NCI-H2107 treated with DMSO at 0.1 percent for 48 hours (cell line): ENCODE measurements at regions not wholly inside any gene's neighbourhood (a gene's known extent, or its start where the extent isn't known, plus 50 kb on each side); places are given as distances from the start of the nearest gene placed in this dataset.

Experiments used
- DNase-seq: peaks from one replicate; lab custom pipeline; 2025; ENCODE audit not compliant: unreplicated experiment; lab: John Stamatoyannopoulos, UW

DNA sequence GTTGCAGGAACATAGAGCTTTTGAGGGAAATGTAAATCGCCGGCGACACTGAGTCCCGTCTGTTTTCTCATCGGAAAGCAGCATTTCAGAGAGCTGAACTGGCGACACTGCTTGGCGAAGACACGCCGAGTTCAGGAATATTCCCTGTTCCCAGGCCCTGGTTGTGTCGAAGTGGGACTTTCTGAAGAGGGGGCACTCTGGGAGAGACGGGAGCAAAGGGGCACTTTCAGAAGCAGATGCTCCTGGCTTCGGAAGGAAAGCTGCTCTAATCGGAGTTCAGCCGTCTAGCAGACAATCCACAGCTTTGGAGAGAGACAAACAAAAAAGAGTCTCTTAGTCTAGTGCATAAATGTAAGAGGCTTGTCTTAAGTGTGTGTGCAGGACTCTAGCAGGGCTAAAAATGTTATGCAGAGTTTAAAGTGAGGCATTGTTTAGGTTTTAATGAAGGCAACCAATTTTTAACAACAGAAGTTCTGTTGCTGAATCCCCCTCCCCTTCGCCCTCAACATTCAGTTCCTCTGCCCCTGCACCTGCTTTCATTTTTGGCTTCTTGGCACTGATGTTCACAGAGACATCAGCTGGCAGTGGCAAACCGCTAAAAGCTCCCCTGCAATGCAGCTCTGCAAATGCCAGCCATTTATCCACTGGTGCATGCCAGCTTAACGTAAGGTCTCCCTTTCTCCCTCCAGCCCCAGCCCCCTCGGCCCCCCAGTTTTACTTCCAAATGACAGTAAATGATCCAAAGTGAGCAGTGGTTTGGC lies 289.5 kb upstream of the MPDZ start:
- DNase-seq, result peak; percentile 67

GRCh38 chr9:13568405-13568804 lies 288.9 kb upstream of the MPDZ start:
- peak; percentile 25 for DNase-seq

GRCh38 chr9:13567833-13568232 lies 288.3 kb upstream of the MPDZ start:
- DNase-seq, result no peak

DNA sequence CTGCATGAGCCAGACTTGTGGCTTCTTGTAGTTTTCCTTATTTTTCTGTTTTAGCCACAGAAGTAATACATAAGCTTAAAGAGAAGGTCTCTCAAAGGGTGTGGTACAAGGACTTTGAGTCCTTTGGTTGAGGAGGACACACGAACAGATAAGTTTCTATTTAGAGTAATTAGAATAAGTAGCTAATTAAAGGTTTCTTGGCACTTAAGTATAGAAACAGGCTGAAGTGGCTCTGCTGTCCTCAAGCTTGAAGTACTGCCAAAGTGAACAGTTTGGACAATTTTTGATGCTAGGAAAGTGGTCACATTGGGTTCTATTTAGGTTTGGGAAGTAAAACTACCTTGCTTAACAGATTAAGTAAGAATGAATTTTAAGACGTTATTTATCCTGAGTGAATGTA lies 278.3 kb upstream of the MPDZ start:
- no peak for DNase-seq

- no peak for DNase-seq
Measured at GRCh38 chr9:13556656-13557055, 277.2 kb upstream of the MPDZ start.

DNA sequence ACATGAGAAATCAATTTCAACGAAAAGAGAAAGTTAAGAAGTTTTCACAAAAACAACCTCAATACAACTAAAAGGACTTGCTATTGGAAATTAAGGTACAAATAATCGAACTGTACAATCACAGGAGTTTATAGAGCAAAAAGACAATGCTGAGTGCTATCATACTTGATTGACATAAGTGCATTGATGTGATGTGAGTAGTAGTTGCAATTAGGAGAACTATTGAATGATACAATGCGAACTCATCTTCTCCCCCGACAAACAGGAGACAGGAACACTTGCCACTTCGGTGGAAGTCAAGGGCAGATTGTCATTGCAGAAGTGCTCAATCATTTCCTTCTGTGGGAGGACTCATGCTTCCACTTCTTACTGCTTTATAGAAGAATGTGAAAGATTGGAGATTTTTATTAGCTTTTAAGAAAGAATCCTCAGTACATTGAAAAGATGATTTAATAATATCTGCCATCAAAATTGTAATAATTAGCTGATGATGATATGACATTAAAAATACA lies 276.6 kb upstream of the MPDZ start:
- DNase-seq, result no peak

- no peak for DNase-seq
Measured at GRCh38 chr9:13555516-13555915, 276.0 kb upstream of the MPDZ start.

DNA sequence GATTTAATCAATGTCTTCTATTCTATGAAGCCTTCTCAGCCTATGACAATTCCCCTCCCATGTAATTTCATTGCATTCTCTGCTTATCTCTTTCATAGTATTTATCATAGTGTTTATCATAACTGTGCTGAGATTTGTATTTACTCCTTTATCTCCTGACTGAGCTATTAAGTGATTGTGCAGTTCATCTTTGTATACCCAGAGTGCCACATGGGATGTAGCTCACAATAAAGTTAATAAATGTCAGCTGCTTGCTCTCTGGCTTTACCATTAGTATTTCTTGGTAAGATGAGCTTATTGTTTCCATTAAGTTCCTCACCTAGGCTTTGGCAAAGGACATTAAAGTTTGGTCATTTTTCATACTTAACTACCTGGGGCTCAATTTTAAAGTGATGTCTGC lies 275.1 kb upstream of the MPDZ start:
- DNase-seq, result no peak

- no peak for DNase-seq
Measured at GRCh38 chr9:13552606-13553215, 273.2 kb upstream of the MPDZ start.

- no peak for DNase-seq
Measured at GRCh38 chr9:13550519-13550918, 271.0 kb upstream of the MPDZ start.

GRCh38 chr9:13548535-13548934 lies 269.0 kb upstream of the MPDZ start:
- DNase-seq, result no peak

DNA sequence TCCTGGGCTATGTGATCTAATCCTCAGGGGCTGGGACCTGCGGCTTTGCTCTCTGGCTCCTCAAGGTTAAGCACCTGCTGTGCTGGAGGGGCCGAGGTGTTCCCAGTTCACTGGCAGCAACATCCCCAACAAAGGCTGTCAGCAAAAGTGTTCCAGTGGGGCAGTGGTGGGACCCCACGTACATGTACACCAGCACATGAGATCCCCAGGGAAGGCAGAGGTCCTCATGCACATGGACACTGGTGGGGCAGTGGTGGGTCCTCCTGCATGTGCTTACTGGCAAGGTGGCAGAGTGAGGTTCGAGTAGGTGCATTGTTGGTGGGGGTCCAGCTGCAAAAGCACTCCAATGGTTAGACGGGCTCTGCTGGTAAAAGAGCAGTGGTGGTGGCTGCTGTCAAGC lies 255.6 kb upstream of the MPDZ start:
- DNase-seq, result no peak

DNA sequence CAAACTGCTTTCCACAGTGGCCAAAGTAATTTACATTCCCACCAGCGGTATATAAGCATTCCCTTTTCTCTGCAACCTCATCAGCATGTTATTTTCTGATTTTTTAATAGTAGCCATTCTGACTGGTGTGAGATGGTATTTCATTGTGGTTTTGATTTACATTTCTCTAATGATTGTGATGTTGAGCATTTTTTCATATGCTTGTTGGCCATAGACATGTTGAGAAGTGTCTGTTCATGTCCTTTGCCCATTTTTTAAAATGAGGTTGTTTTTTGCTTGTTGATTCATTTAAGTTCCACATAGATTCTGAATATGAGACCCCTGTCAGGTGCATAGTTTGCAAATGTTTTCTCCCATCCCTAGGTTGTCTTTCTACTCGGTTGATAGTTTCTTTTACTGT lies 254.5 kb upstream of the MPDZ start:
- no peak for DNase-seq

DNA sequence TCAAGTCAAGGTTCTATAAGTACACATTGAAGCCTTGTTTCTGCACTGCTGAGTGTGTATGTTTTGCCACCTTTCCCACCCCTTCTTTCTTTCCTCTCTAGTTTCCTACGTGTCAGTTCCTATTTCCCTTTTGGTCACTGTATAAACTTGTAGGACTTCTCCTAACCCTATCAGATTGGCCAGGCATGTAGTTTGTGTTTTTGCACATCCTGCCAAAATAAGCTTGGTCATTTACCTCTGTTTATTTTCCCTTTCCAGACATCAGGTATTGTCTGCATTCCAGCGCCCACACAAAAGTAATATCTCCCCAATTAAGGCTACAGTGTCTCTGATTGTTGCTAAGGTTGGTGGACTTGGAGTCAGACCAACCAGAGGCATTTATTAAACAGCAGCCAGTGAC lies 252.9 kb upstream of the MPDZ start:
- no peak for DNase-seq

DNA sequence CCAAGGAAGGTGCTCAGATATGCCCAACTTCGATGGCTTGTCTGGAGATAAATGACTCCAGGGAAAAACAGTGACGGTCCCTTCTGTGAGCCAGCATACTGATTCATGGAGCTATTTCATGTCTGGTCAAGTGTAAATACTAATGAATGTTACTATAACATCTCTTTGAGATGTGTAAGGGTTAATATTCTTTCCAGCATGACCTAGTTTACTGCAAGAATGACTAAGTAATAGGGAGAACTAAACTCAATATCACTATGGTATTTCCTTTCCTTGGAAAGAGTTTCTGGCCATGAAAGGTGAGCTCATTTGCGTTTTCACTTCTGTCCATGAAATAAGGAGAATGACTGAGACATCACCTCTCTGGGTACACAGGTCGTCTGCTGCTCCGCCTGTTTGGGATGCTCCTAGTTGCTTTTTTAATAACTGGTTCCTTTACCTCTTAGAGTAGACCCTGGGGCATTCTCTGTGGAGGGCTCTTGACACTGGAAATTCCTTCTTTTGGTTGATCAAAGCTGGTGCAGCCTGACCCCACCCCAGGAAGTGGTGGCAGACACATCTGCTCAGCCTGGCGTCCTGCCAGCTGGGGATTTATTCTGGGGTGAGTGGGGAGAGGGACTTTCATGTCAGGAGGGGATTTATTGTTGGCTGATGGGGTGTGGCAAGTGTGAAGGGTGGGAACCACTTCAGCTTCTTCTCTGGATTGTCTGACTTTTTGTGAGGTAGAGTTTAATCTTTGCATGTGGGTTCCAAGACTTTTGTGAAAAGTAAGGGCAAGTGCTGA lies 250.0 kb upstream of the MPDZ start:
- DNase-seq, result no peak

GRCh38 chr9:13524245-13524644 lies 244.8 kb upstream of the MPDZ start:
- no peak for DNase-seq

DNA sequence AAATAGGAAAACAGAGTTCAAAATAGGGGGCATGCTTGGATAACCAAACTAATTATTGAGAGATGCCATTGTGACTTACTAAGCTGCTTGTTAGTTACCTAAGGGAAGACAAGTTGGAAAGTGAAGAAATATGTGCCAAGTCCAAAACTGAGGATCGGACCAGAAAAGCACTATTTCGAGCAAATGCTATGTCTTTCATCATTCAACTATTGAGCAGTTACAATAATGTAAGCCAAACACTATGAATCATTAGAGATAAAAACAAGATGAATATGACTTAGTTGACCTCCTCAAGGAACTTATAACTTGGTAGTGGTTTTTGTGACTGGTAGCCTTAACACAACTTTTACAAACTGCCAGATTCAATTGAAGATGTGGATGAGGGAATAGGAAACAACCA lies 240.6 kb upstream of the MPDZ start:
- no peak for DNase-seq

GRCh38 chr9:13513716-13514444 lies 234.4 kb upstream of the MPDZ start:
- peak; percentile 68 for DNase-seq

GRCh38 chr9:13513286-13513685 lies 233.8 kb upstream of the MPDZ start:
- DNase-seq, result no peak

DNA sequence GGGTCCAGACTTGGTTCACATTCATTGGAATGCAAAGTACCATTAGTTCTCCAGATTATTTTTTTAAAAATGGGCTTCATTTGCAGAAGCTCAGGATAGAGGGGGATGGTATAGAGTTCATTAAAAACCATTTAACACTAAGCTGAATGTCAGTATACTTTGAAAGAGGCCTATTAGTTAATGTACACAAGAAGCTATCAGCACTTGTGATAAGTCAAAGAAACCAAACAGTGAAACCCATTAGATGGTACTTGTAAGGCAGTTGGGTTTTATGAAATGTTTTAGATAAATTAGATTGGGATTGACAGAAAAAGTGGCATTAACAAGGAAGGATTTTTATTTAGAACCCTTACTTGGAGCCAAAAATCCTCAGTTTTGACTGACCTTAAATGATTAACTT lies 229.2 kb upstream of the MPDZ start:
- DNase-seq, result no peak

GRCh38 chr9:13508086-13508485 lies 228.6 kb upstream of the MPDZ start:
- no peak for DNase-seq
